ENCODE measurements at regions not wholly inside any gene's neighbourhood (a gene's known extent, or its start where the extent isn't known, plus 50 kb on each side); places are given as distances from the start of the nearest gene placed in this dataset.

DNA sequence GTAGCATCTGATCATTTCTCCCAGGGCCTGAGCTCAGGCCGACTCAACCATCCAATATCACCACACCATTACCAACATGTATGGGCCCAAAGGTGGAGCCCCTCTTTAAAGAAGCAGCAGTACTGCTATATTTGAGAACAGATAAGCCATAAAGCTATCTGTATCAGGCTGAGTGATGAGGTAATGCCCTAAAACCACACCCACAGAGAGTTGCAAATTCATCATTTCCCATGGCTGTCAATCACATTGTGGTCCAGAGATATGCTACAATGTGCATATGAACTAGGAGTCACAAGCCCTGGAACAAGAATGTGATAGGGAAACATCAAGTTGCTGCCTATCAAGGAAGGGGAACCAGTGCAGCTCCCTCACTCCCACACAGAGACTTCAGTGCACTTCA, 52.6 kb upstream of the GALNT13 start:
- Histone ChIP-seq H3K36me3 (ENCODE audit: insufficient read depth) (no peaks in the 10 kb centered on the region), H3K4me1 (ENCODE audit: low read depth, poor library complexity, severe bottlenecking) (no peaks in the 10 kb centered on the region), H3K4me2 (no peak overlapping the region), H3K79me2 (ENCODE audit: insufficient read depth, low read depth) (no peaks in the 10 kb centered on the region), H3K4me3 (IDR thresholded peaks at IDR 0.05; ENCODE audit: insufficient read depth, low read depth, low read length) (no peak overlapping the region), H3K27ac (no peak overlapping the region), H4K20me1 (ENCODE audit: insufficient read depth) (0 out of 2 replicates have a peak, but pooled peaks cover 5% of the 10 kb centered on the region), H2AFZ (ENCODE audit: low read depth) (no peak overlapping the region), H3K27me3 (ENCODE audit: insufficient read depth, low read depth) (no peaks in the 10 kb centered on the region), H3K9ac (no peak overlapping the region)
- TF ChIP-seq, protein P1, sequence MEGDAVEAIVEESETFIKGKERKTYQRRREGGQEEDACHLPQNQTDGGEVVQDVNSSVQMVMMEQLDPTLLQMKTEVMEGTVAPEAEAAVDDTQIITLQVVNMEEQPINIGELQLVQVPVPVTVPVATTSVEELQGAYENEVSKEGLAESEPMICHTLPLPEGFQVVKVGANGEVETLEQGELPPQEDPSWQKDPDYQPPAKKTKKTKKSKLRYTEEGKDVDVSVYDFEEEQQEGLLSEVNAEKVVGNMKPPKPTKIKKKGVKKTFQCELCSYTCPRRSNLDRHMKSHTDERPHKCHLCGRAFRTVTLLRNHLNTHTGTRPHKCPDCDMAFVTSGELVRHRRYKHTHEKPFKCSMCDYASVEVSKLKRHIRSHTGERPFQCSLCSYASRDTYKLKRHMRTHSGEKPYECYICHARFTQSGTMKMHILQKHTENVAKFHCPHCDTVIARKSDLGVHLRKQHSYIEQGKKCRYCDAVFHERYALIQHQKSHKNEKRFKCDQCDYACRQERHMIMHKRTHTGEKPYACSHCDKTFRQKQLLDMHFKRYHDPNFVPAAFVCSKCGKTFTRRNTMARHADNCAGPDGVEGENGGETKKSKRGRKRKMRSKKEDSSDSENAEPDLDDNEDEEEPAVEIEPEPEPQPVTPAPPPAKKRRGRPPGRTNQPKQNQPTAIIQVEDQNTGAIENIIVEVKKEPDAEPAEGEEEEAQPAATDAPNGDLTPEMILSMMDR (conservative IDR thresholded peaks at IDR 0.05; ENCODE audit: low read depth, low read length): no peak

DNA sequence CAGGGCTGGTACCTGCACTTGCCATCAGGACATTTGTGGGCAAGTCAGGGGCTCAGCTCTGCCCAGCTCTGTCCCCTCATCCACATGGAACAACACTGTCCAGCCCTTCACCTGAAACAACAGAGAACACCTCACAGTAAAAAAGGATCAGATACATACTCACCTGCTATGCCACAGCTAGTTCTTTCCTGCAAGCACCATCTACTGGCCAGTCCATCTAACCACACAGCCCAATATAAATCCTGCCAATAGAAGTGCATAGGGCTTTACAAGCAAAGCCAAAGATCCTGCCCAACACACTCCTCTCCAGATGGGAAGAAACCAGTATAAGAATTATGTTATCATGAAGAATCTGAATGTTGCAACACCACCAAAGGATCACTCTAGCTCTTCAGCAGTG, 52.2 kb upstream of the GALNT13 start:
- no peak overlapping the region for H3K4me3 ChIP-seq (IDR thresholded peaks at IDR 0.05; ENCODE audit: insufficient read depth, low read depth, low read length)
- TF ChIP-seq, protein P1 (conservative IDR thresholded peaks at IDR 0.05; ENCODE audit: low read depth, low read length): no peak
- H3K27me3 ChIP-seq (ENCODE audit: insufficient read depth, low read depth): no peaks in the 10 kb centered on the region
- H3K27ac ChIP-seq: no peak overlapping the region
- H3K79me2 ChIP-seq (ENCODE audit: insufficient read depth, low read depth): no peaks in the 10 kb centered on the region
- no peak overlapping the region for H3K9ac ChIP-seq
- H3K36me3 ChIP-seq (ENCODE audit: insufficient read depth): no peaks in the 10 kb centered on the region
- H3K4me2 ChIP-seq: no peak overlapping the region
- no peak overlapping the region for H2AFZ ChIP-seq (ENCODE audit: low read depth)
- H4K20me1 ChIP-seq (ENCODE audit: insufficient read depth): 0 out of 2 replicates have a peak, but pooled peaks cover 5% of the 10 kb centered on the region
- H3K4me1 ChIP-seq (ENCODE audit: low read depth, poor library complexity, severe bottlenecking): no peaks in the 10 kb centered on the region

All from KMS-11 (cell line).